ENCODE measurements at regions not wholly inside any gene's neighbourhood (a gene's known extent, or its start where the extent isn't known, plus 50 kb on each side); places are given as distances from the start of the nearest gene placed in this dataset.

DNA sequence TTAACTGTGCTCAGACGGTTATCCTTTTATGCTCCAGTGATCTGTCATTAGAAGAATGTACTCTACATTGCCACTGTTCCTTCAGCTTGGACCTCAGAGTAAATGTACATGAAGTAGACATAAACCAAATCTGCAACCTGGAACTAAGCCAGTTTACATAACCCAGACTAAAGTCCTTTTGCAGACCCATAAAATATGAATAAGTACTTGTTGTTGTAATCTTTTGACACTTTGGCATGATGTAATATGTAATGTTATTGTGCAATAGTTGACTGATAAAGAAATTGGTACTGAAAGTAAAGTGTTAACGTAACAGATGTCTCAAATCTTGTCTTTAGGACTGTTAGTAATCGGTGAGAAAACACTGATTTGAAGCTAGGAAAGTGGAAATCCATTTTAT is 115.8 kb upstream of the SORCS1 start:
- in situ Hi-C loops (cut with MboI; ENCODE audit: low sequenced_read_pairs) = no loop called here

DNA sequence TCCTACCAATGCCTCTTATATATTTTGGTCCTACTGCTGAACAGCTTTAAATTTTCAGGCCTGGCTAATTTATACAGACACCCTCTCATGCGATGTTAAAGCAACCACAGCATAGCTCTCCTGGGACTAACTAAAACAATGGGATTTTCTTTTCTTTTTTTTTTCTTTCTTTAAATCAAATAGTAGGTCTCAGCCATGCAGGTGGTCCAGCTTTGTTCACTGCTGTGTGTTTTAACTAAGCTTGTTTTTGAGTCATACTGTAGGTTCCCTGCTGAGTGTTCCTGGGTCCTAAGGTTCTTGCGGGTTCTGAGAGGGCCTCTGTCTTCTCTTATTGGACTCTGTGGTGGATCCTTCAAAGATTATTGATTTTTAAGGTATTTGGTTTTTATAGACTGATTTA is 113.1 kb upstream of the SORCS1 start:
- in situ Hi-C loops (cut with MboI; ENCODE audit: low sequenced_read_pairs) = no loop called here

DNA sequence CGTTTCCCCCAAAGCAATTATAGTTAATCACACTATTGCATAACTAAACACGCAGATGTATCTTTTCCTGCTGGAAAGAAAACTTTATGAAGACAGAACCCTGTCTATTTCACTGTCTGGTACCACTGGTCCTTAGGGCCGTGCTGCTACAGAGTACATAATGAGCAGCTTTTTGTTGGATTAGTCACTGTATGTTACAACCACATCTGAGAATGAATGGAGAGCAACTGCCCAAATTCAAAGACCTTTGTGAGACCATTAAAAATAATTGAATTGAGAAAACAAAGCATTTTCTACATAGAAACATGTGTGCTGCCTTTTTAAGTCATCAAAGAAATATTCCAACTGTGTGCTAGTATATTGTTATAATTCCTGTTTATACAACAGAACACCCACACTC is 111.3 kb upstream of the SORCS1 start:
- in situ Hi-C loops (cut with MboI; ENCODE audit: low sequenced_read_pairs) = no loop called here

DNA sequence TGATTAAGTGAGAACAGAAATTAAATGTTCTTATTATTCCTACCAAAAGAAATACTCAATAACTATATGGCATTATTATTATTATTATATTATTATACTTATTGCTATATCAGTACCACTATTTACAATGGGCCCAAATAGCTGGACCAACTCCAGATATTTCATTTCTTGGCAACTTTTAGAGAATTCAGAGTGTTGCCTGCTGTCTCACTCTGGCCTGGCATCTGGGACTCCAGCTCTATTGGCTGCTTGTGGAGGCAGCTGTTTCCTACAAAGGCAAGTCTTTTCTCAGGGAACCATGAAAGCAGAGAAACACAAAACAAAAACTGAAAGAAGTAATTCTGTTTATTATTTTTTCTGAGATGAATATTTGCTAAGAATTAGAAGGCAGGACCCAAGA is 105.1 kb upstream of the SORCS1 start:
- in situ Hi-C loops (cut with MboI; ENCODE audit: low sequenced_read_pairs) = no loop called here

DNA sequence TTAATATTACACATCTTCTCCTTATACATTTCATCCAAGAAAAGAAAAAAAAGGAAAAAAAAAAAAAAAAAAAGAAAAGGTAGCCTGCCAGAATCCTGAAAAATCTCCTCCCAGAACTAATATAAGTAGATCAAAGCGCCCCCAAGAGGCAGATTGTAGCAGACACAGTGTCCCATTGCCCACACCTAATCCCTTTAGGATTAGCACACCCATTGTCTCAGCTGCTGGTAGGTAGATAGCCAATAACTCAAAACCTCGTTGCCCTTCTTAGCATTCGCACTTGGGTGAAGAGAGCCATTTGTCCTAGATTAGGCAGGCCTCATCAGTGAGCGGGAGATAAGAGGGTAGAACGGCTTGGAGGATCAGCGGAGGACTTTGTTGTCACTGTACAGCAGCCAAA is 100.2 kb upstream of the SORCS1 start:
- in situ Hi-C loops (cut with MboI; ENCODE audit: low sequenced_read_pairs) = no loop called here

DNA sequence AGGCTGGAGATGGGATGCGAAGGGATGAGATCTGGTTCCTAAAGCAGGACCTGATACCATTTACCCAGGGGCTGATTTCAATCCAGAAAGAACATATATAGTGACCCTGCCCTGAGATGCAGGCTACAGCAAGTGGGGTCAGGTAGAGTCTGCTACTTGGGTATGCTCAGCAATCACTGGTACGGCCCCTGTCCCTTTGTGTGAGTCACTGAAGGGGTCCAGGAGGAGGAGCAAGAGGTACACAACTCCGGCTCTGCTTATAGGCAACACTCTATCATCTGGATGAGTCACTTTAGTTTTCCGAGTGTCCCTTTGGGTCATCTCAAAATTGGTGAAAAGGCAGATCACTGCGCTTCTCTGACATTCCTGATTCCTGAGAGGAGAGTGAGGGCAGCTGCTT is 79.6 kb upstream of the SORCS1 start:
- in situ Hi-C loops (cut with MboI; ENCODE audit: low sequenced_read_pairs) = no loop called here

DNA sequence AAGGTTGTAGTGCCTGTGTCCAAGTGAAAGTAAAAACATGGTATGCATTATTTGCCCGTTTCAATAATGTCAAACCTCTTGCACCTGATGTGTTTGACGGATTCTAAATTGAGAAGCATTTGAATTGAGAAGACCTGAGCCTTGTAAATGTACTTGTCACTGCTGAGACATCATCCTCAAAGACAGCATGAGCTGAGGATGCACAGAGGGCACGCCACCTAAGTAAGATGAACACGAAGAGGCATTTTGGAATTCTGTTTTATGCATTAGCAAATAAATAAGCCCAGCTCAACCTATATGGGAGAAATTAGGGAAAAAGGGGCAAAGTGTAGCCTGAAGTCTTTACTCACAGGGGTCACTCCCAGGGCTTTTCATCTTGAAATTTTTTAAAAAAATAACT is 73.8 kb upstream of the SORCS1 start:
- in situ Hi-C loops (cut with MboI; ENCODE audit: low sequenced_read_pairs) = no loop called here

DNA sequence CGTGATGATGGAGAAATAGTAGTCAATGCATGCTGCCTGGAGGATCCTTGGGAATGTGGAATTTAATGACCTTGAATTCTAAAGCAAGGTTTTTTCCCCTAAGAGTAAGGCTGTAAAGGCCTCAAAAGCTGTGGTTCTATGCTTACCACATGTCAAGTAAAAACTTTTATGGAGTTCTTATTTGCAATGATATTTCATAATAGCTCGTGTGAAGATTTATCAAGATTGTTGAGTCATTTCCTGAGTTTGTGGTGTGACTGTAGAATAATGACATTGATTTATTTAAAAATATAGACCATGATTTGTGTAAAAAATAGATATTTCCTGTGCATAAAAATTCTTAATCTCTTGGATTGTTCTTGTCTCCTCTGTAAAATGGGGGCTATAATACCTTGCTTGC is 67.5 kb upstream of the SORCS1 start:
- in situ Hi-C loops (cut with MboI; ENCODE audit: low sequenced_read_pairs) = no loop called here

DNA sequence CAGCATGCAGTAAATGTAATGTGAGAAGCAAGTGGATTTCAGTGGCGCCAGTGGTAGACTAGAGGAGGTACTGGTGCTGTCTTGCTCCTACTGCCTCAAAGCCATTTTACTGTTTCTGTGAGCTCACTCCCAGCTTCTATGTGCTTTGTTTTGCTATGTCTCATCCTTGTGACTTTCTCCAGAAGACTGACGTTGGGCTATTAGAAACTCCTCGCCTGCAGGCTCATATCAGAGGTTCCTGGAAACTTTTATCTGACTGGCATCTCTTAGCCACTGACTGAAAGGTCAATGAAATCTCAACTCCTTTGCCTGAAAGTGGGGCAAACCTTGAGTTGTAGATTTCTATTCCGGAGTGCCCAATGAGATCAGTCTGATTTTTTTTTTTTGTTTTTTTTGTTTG is 66.4 kb upstream of the SORCS1 start:
- in situ Hi-C loops (cut with MboI; ENCODE audit: low sequenced_read_pairs) = no loop called here

DNA sequence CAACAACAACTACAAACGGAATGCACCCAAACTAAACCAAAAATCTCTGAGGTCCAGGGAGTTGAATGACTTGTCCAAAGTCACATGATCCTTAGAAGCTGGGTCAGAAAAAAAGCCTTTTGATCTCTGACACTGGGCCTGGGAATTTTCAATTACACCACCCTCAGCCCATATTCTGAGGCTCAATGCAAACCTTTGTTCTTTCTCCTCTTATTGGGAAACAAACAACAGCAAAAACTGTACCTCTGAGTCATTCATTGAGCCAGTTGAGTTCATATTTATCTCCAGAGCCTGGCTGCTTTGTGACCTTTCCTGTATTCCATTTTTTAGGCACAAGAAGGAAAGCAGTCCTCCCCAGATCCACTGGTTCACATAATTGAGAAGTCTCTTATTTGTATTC is 51.2 kb upstream of the SORCS1 start:
- in situ Hi-C loops (cut with MboI; ENCODE audit: low sequenced_read_pairs) = no loop called here

All from HL-60/S4 treated with phorbol 12-myristate 13-acetate at 8.2 ng/mL for 4 days and 3 days (cell line).